Fibroblast of the aortic adventitia (primary cell): ENCODE measurements at regions not wholly inside any gene's neighbourhood (a gene's known extent, or its start where the extent isn't known, plus 50 kb on each side); places are given as distances from the start of the nearest gene placed in this dataset.
"Not testable (repeated sequence)": the region's sequence is repeated elsewhere in the genome, so short reads cannot be mapped to it uniquely, and the experiment has no call there.

Experiments used
- DNase-seq: peaks from one replicate; pipeline ENCODE4 v3.0.0-alpha.2; 2010; ENCODE audit warnings: low read depth
- H3K4me3 ChIP-seq: 2 replicates; pipeline ENCODE4 v1.5.1; 2011; ENCODE audit warnings: low read depth, mild to moderate bottlenecking, control low read depth, low read length, moderate library complexity
- CTCF ChIP-seq: IDR thresholded peaks from 2 replicates; pipeline ENCODE4 v1.5.1; 2011; ENCODE audit warnings: mild to moderate bottlenecking, low read length, control low read depth, inconsistent platforms; ENCODE audit not compliant: insufficient read depth

- H3K4me3 ChIP-seq, result no peak overlapping the region
- TF ChIP-seq CTCF, result no peak
- no peak for DNase-seq
Measured at GRCh38 chr3:164832216-164832615, 246.1 kb downstream of the SI start.

GRCh38 chr3:164818318-164818717 lies 260.0 kb downstream of the SI start:
- no peak overlapping the region for H3K4me3 ChIP-seq
- DNase-seq, result no peak
- no peak for TF ChIP-seq CTCF

- H3K4me3 ChIP-seq, result no peak overlapping the region
- TF ChIP-seq CTCF, result no peak
- DNase-seq, result no peak
Measured at GRCh38 chr3:164814106-164814505, 264.2 kb downstream of the SI start.

GRCh38 chr3:164812042-164812441 lies 266.3 kb downstream of the SI start:
- TF ChIP-seq CTCF, result no peak
- no peak overlapping the region for H3K4me3 ChIP-seq
- no peak for DNase-seq

- no peak overlapping the region for H3K4me3 ChIP-seq
- DNase-seq, result no peak
- TF ChIP-seq CTCF, result no peak
Measured at GRCh38 chr3:164806188-164806587, 272.1 kb downstream of the SI start.

- no peak overlapping the region for H3K4me3 ChIP-seq
- TF ChIP-seq CTCF, result no peak
- no peak for DNase-seq
Measured at GRCh38 chr3:164794099-164794498, 284.2 kb downstream of the SI start.

- TF ChIP-seq CTCF, result no peak
Measured at GRCh38 chr3:164791263-164791662, 287.0 kb downstream of the SI start.

GRCh38 chr3:164784407-164784806 lies 293.9 kb downstream of the SI start:
- not testable (repeated sequence) for H3K4me3 ChIP-seq, DNase-seq

More at GRCh38 chr3:164791263-164791662, 287.0 kb downstream of the SI start:
- no peak overlapping the region for H3K4me3 ChIP-seq
- DNase-seq, result no peak
